ENCODE measurements at regions not wholly inside any gene's neighbourhood (a gene's known extent, or its start where the extent isn't known, plus 50 kb on each side); places are given as distances from the start of the nearest gene placed in this dataset.

DNA sequence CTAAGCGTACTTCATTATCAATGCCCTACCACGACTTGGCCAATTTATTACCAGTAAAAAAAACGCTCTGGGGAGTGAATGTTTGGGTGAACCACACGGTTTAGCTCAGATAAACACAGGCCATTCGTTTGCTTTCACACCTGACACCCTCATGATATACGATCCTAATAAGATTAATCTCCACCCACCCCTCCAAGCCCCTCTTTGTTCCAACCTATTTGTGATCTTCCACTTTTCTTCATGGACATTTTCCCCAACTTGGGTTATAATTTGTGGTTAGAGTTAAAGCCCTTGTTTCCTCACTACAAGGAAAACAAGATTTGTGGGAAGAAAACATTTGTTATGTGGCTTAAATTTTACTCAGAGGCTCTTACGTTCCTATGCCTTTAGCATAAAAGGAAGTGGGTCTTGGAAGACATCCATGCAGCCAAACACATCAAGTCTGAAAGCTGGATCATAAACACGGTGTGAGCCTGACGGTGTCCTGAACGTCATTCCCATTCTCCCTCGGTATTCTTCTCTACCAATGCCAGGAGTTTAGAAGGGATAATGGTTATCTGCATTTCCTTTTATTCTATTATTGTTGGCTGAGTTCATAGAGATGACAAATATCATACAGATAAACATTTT, 518.9 kb downstream of the NR2F2 start:
- peak; percentile 38 for DNase-seq (ENCODE audit: low read depth)
- H3K4me3 ChIP-seq (replicated peaks; ENCODE audit: low read depth, low read length): no peak overlapping the region

DNA sequence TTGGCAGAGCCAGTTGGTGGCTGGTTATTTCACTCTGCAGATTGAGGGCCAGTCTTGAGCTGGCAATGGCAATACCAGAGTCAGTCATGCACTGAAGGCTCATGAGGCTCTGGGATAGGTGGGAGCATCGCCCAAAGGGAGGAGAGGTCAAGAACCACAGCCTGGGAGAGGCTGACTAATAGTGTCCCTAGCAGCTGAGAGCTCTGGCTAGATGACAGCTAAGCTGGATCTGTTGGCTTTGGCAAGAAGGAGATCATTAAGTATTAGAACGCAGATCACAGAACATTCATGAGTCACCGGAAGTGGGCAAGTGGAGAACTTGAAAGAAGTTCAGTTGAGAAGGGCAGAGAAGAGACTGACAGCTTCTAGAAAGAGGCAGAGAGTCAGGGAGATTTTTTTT, 521.1 kb downstream of the NR2F2 start:
- peak; percentile 59 for DNase-seq (ENCODE audit: low read depth)
- TF ChIP-seq, protein P1, sequence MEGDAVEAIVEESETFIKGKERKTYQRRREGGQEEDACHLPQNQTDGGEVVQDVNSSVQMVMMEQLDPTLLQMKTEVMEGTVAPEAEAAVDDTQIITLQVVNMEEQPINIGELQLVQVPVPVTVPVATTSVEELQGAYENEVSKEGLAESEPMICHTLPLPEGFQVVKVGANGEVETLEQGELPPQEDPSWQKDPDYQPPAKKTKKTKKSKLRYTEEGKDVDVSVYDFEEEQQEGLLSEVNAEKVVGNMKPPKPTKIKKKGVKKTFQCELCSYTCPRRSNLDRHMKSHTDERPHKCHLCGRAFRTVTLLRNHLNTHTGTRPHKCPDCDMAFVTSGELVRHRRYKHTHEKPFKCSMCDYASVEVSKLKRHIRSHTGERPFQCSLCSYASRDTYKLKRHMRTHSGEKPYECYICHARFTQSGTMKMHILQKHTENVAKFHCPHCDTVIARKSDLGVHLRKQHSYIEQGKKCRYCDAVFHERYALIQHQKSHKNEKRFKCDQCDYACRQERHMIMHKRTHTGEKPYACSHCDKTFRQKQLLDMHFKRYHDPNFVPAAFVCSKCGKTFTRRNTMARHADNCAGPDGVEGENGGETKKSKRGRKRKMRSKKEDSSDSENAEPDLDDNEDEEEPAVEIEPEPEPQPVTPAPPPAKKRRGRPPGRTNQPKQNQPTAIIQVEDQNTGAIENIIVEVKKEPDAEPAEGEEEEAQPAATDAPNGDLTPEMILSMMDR (IDR thresholded peaks at IDR 0.05; ENCODE audit: low read length, missing control alignments): no peak
- H3K4me3 ChIP-seq (replicated peaks; ENCODE audit: low read depth, low read length): no peak overlapping the region

More for the DNA sequence above, 518.9 kb downstream of the NR2F2 start:
- TF ChIP-seq, protein P1 (IDR thresholded peaks at IDR 0.05; ENCODE audit: low read length, missing control alignments): no peak

DNA sequence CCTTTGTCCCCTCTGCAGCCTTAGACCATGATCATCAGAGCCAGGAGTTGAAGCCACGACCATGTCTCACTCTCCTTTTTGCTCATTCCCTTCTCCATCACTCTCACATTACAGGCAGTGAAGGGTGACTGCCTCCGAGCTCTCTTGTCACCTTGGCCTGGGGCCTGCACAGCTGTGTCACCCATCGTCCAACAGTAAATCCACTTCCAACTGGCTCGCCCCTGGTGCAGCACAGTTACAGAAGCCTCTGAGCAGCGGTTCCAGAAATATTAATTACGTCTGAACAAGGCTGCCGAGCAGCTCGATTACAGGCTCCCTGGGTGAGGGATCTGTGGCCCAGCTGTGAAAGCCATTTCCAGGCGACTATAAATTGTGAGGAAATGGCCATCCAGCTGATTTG, 528.2 kb downstream of the NR2F2 start:
- TF ChIP-seq, protein P1 (IDR thresholded peaks at IDR 0.05; ENCODE audit: low read length, missing control alignments): no peak
- no peak overlapping the region for H3K4me3 ChIP-seq (replicated peaks; ENCODE audit: low read depth, low read length)
- no peak for DNase-seq (ENCODE audit: low read depth)

DNA sequence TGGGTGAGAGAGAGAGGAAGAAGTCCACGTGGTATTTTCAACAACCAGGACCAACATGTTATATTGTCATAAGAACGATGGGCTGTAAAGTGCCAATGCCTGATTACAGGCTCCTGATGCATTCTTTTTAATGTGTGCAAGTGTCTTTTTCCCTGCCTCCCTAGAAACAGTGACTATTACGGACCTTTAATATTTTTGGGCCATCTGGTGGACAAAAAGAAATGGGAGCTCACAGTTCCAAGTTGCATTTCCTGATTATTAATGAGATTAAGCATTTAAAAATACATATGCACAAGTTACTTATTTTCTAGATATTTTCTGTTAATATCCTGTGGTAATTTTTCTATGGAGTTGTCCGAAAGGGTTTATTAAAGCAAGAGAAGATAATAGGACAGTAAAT, 530.2 kb downstream of the NR2F2 start:
- TF ChIP-seq, protein P1 (IDR thresholded peaks at IDR 0.05; ENCODE audit: low read length, missing control alignments): no peak
- DNase-seq (ENCODE audit: low read depth): no peak
- no peak overlapping the region for H3K4me3 ChIP-seq (replicated peaks; ENCODE audit: low read depth, low read length)

DNA sequence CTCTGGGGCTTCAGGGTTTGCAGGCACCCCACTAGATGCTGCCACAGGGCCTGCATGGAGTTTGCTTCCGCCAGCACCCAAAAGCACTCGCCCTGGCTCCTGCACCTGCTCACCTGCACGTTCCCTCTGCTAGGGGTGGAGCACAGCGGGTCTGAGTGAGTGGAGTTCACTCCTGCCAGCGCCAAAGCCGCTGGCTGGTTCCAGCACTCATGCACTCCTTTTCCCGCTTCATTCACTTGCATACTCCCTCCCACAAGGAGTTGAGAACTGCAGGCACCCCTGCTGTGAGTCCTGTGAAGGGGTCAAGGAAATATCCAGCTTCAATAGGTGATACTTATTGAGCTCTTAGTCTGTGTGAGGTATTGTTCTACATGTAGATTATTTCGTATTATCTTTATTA, 537.5 kb downstream of the NR2F2 start:
- TF ChIP-seq, protein P1 (IDR thresholded peaks at IDR 0.05; ENCODE audit: low read length, missing control alignments): no peak
- H3K4me3 ChIP-seq (replicated peaks; ENCODE audit: low read depth, low read length): no peak overlapping the region
- no peak for DNase-seq (ENCODE audit: low read depth)

DNA sequence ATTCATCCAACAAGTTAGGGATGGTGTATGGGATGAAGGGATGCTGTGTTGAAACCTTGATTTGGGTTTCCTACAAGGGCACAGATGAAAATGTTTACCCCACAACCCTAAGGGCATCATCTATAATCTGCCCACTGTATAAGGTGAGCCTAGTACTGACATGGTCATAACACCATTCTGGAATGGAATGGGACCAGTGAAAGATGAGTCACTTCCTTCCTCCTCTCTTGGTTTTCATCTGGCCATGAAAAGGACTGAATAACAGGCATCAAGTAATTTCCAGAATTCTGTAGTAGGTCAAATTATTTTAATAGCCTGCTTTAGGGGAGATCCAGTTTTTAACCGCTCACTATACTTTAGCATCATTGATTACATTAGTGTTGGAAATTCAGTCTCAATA, 538.6 kb downstream of the NR2F2 start:
- TF ChIP-seq, protein P1 (IDR thresholded peaks at IDR 0.05; ENCODE audit: low read length, missing control alignments): no peak
- no peak for DNase-seq (ENCODE audit: low read depth)
- no peak overlapping the region for H3K4me3 ChIP-seq (replicated peaks; ENCODE audit: low read depth, low read length)

DNA sequence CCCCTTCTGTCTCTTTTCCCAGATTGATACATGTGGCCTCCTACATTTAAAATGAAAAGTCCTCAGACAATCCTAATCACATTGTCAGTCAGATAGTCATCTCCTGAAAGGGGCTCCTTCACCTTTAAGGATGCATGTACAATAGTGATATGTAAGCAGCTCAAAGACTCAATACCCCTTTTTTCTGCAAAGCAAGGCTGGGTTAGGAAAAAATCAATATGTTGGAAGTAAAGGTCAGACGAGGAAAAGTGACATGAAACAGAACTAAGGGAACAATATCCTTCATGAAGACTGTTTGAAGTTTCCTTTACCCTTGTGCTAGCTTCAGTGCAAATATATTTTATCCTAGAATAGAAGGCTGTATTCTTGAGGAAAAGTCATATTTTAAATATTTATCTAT, 539.3 kb downstream of the NR2F2 start:
- TF ChIP-seq, protein P1 (IDR thresholded peaks at IDR 0.05; ENCODE audit: low read length, missing control alignments): no peak
- no peak for DNase-seq (ENCODE audit: low read depth)
- no peak overlapping the region for H3K4me3 ChIP-seq (replicated peaks; ENCODE audit: low read depth, low read length)

Data from fibroblast of pulmonary artery (primary cell).